GM12878 (cell line): ENCODE measurements at regions not wholly inside any gene's neighbourhood (a gene's known extent, or its start where the extent isn't known, plus 50 kb on each side); places are given as distances from the start of the nearest gene placed in this dataset.
A peak's percentile ranks its signal among the peaks of the same experiment; 100 is the strongest.

Experiments
- ATAC-seq: fragments of 200-7000 bp; cut with Tn5 transposase; 3 replicates; pipeline ENCODE4 v1.9.1; 2020; ENCODE audit warnings: mild to moderate bottlenecking, moderate library complexity
- BruUV-seq: library from RNA; stranded (reverse); fragments of 400-500 nt; replicated peaks from 2 replicates; lab custom pipeline; 2021; lab: Mats Ljungman, UMichigan
- CTCF ChIA-PET: fragments of 300-600 bp; sonication (Branson Sonifier 250); formaldehyde crosslinking; extraction: SDS; loops from one replicate; lab custom pipeline; 2021; ENCODE audit warnings: inconsistent platforms; lab: Yijun Ruan, JAX
- POLR2A ChIA-PET: fragments of 350-600 bp; formaldehyde crosslinking; extraction: SDS; loops from one replicate; lab custom pipeline; 2021; ENCODE audit warnings: inconsistent platforms; lab: Charles Lee
- RAD21 ChIA-PET: fragments of 300-600 bp; sonication (Branson Sonifier 250); formaldehyde crosslinking; loops from one replicate; lab custom pipeline; 2023; ENCODE audit warnings: antibody characterized with exemption; ENCODE audit not compliant: unreplicated experiment; lab: Charles Lee
- SMC1A ChIA-PET: fragments of 300-600 bp; sonication (Branson Sonifier 250); formaldehyde crosslinking; loops from one replicate; lab custom pipeline; 2023; ENCODE audit not compliant: unreplicated experiment, uncharacterized antibody; lab: Charles Lee
- DNase-seq: peaks from one replicate; pipeline ENCODE4 v3.0.0-alpha.2; 2011; ENCODE audit warnings: low read depth, low spot score
- FAIRE-seq: peaks from 3 replicates; lab custom pipeline; 2011; peaks lifted over from hg19 to GRCh38; lab: Jason Lieb, UNC
- H2AFZ ChIP-seq: 2 replicates; pipeline ENCODE4 v1.6.0; 2011; ENCODE audit warnings: low read depth, low read length, control low read depth; ENCODE audit not compliant: control insufficient read depth
- H3K27ac ChIP-seq: 2 replicates; pipeline ENCODE4 v1.5.1; 2011; ENCODE audit warnings: control low read depth; ENCODE audit not compliant: control insufficient read depth, insufficient read depth
- H3K27me3 ChIP-seq, 2 experiments: replicated peaks in 1 of 2; 2 replicates each; pipeline versions ENCODE4 v1.6.0 to v1.6.1; 2011; ENCODE audit warnings: low read length in 1 of 2; ENCODE audit not compliant: control insufficient read depth in 2 of 2, insufficient read depth in 2 of 2
- H3K36me3 ChIP-seq, 2 experiments: 2 replicates each; pipeline ENCODE4 v1.5.1; 2011; ENCODE audit warnings: low read length in 1 of 2; ENCODE audit not compliant: control insufficient read depth in 2 of 2, insufficient read depth in 2 of 2
- H3K4me1 ChIP-seq: 2 replicates; pipeline ENCODE4 v1.6.1; 2011; ENCODE audit warnings: mild to moderate bottlenecking, low read length, moderate library complexity, mixed read lengths; ENCODE audit not compliant: control insufficient read depth, insufficient read depth
- H3K4me2 ChIP-seq: 2 replicates; pipeline ENCODE4 v1.6.0; 2011; ENCODE audit warnings: control low read depth; ENCODE audit not compliant: control insufficient read depth, insufficient read depth
- H3K4me3 ChIP-seq: fragments of 200-600 bp; sonication (generic); 2 replicates; pipeline ENCODE4 v1.5.1; 2016
- H3K79me2 ChIP-seq: 2 replicates; pipeline ENCODE4 v1.6.0; 2011; ENCODE audit warnings: low read length; ENCODE audit not compliant: control insufficient read depth, insufficient read depth
- H3K9ac ChIP-seq: 2 replicates; pipeline ENCODE4 v1.8.0; 2011; ENCODE audit warnings: low read length, control low read depth, mixed read lengths; ENCODE audit not compliant: control insufficient read depth, insufficient read depth
- H3K9me3 ChIP-seq: replicated peaks from 3 replicates; pipeline ENCODE4 v1.5.1; 2011; ENCODE audit warnings: mild to moderate bottlenecking, low read length; ENCODE audit not compliant: control insufficient read depth, insufficient read depth
- H4K20me1 ChIP-seq: 2 replicates; pipeline ENCODE4 v1.6.0; 2011; ENCODE audit not compliant: control insufficient read depth, insufficient read depth
- ATF7 ChIP-seq: fragments of 450-650 bp; IDR thresholded peaks from 2 replicates; pipeline ENCODE4 v1.6.1; 2016; ENCODE audit warnings: low read depth, mild to moderate bottlenecking
- BCL3 ChIP-seq: IDR thresholded peaks from 2 replicates; pipeline ENCODE4 v1.6.1; 2011; ENCODE audit warnings: borderline replicate concordance, low read depth, mild to moderate bottlenecking, moderate library complexity, low read length; ENCODE audit not compliant: insufficient read depth, poor library complexity, severe bottlenecking
- CBFB ChIP-seq: IDR thresholded peaks from 2 replicates; pipeline ENCODE4 v1.6.1; 2016; ENCODE audit warnings: antibody characterized with exemption, low read depth
- CREM ChIP-seq: IDR thresholded peaks from 2 replicates; pipeline ENCODE4 v1.6.1; 2014; ENCODE audit warnings: antibody characterized with exemption, low read depth
- IRF5 ChIP-seq: fragments of 450-650 bp; IDR thresholded peaks from 2 replicates; pipeline ENCODE4 v1.6.1; 2017; ENCODE audit warnings: borderline replicate concordance
- NFIC ChIP-seq: IDR thresholded peaks from 2 replicates; pipeline ENCODE4 v1.6.1; 2012; ENCODE audit warnings: low read depth, mild to moderate bottlenecking, inconsistent platforms, low read length, moderate library complexity
- POLR2AphosphoS2 ChIP-seq: IDR thresholded peaks from 2 replicates; pipeline ENCODE4 v1.6.1; 2011; ENCODE audit warnings: low read depth, mild to moderate bottlenecking, low read length, improper control_type of control experiment, moderate library complexity
- RAD51 ChIP-seq: fragments of 450-650 bp; IDR thresholded peaks from 2 replicates; pipeline ENCODE4 v1.6.1; 2016; ENCODE audit warnings: moderate library complexity, mild to moderate bottlenecking, inconsistent platforms
- SIX5 ChIP-seq: IDR thresholded peaks from 2 replicates; pipeline ENCODE4 v1.6.1; 2011; ENCODE audit warnings: mild to moderate bottlenecking, low read depth, low read length, moderate library complexity; ENCODE audit not compliant: severe bottlenecking
- TCF7 ChIP-seq: IDR thresholded peaks from 2 replicates; pipeline ENCODE4 v1.6.1; 2014; ENCODE audit warnings: antibody characterized with exemption, borderline replicate concordance
- ZBTB4 ChIP-seq: fragments of 450-650 bp; formaldehyde crosslinking; IDR thresholded peaks from 2 replicates; pipeline ENCODE4 v1.4.0; 2022; ENCODE audit warnings: mild to moderate bottlenecking, moderate library complexity
- WGBS: methylation state at CpG from one replicate; pipeline ENCODE4 v1.1.6; 2016; ENCODE audit warnings: low lambda C conversion rate; ENCODE audit not compliant: insufficient replicate concordance, insufficient coverage; ENCODE audit errors: missing lambda C conversion rate; 5-methylcytosine and 5-hydroxymethylcytosine counted together
- in situ Hi-C: fragments of 300-500 bp; cut with MboI; formaldehyde crosslinking; loops from 9 replicates; pipeline ENCODE4 v1.14.3; 2018; ENCODE audit warnings: mixed read lengths
- intact Hi-C: fragments of 100-400 bp; cut with micrococcal nuclease; formaldehyde crosslinking; loops from one replicate; pipeline ENCODE4 v1.14.2; 2022; ENCODE audit not compliant: unreplicated experiment

- ChIA-PET SMC1A (interaction anchor here (1.0 kb wide), 1 partner anchor 36 kb away, joined by 3 read pairs; no protein-coding TSS in a partner anchor), CTCF (no interaction called here), POLR2A (no interaction called here), RAD21 (no interaction called here)
- Histone ChIP-seq H3K4me2 (no peak overlapping the region), H3K9me3 (no peaks in the 10 kb centered on the region; the same call in 2 of the 3 replicates), H3K27ac (no peak overlapping the region), H3K4me3 (no peak overlapping the region), H3K9ac (no peak overlapping the region), H3K4me1 (peaks cover 7% of the 10 kb centered on the region), H4K20me1 (no peaks in the 10 kb centered on the region), H3K27me3 (no peaks in the 10 kb centered on the region; a peak in 1 of 4 replicates), H2AFZ (no peak overlapping the region), H3K36me3 (no peaks in the 10 kb centered on the region), H3K79me2 (no peaks in the 10 kb centered on the region)
- ATAC-seq: no peak
- BruUV-seq: no TSS peak
- TF ChIP-seq BCL3 (peak; percentile 83), POLR2AphosphoS2 (no peak)
- no peak for FAIRE-seq
- in situ Hi-C loops (no loop called here), intact Hi-C loops (no loop called here)
- WGBS: 61% methylated on average over 24 of the region's 24 CpGs
- DNase-seq: no peak
Observed at GRCh38 chr3:72336821-72337479, 511.3 kb downstream of the SHQ1 start.

- RAD21 ChIA-PET: no interaction called here
- peaks cover 7% of the 10 kb centered on the region for H3K4me1 ChIP-seq
- no peak overlapping the region for H3K27ac ChIP-seq
- no TSS peak for BruUV-seq
- SMC1A ChIA-PET: interaction anchor here (1.0 kb wide), 1 partner anchor 35 kb away, joined by 3 read pairs; no protein-coding TSS in a partner anchor
- POLR2A ChIA-PET: no interaction called here
- no peaks in the 10 kb centered on the region for H3K79me2 ChIP-seq
- intact Hi-C loops (no loop called here), in situ Hi-C loops (no loop called here)
- FAIRE-seq: no peak
- CTCF ChIA-PET: no interaction called here
- no peaks in the 10 kb centered on the region for H4K20me1 ChIP-seq
- H2AFZ ChIP-seq: no peak overlapping the region
- H3K9ac ChIP-seq: no peak overlapping the region
- no peak overlapping the region for H3K4me2 ChIP-seq
- no peaks in the 10 kb centered on the region; the same call in 2 of the 3 replicates for H3K9me3 ChIP-seq
- no peak for DNase-seq
- WGBS: 65% methylated on average over 7 of the region's 7 CpGs
- no peak for TF ChIP-seq NFIC
- no peak for TF ChIP-seq CBFB
- TF ChIP-seq ATF7: no peak
- TF ChIP-seq IRF5: no peak
- TF ChIP-seq ZBTB4 (CRISPR knock-in tag): no peak
- TF ChIP-seq CREM: no peak
- no peak for TF ChIP-seq TCF7
- no peak for TF ChIP-seq SIX5
- no peak for TF ChIP-seq RAD51
- H3K4me3 ChIP-seq: no peak overlapping the region
- no peaks in the 10 kb centered on the region for H3K36me3 ChIP-seq
- H3K27me3 ChIP-seq: no peaks in the 10 kb centered on the region; a peak in 1 of 4 replicates
- no peak for ATAC-seq
Observed at GRCh38 chr3:72336114-72336651, 512.1 kb downstream of the SHQ1 start.
